Tibial artery (tissue), 4 donors: ENCODE measurements at regions not wholly inside any gene's neighbourhood (a gene's known extent, or its start where the extent isn't known, plus 50 kb on each side); places are given as distances from the start of the nearest gene placed in this dataset.
A peak's percentile ranks its signal among the peaks of the same experiment; 100 is the strongest.

ENCODE experiments used
- DNase-seq, 2 donors: peaks; one replicate each; pipeline ENCODE4 v3.0.0-alpha.2; 2019
- H3K27ac ChIP-seq, 2 donors: fragments of 200-600 bp; sonication (generic) in 1 of 2; 1 replicate in 1 of 2; 2 replicates in 1 of 2; pipeline ENCODE4 v1.5.1; 2018 to 2019; ENCODE audit warnings: mild to moderate bottlenecking in 1 of 2
- H3K27me3 ChIP-seq, 2 donors: fragments of 200-600 bp; sonication (generic) in 1 of 2; one replicate each; pipeline versions ENCODE4 v1.5.1 to v1.6.0; 2016 to 2019
- H3K36me3 ChIP-seq, 3 donors: fragments of 200-600 bp; sonication (generic) in 2 of 3; one replicate each; pipeline ENCODE4 v1.5.1; 2016 to 2019; ENCODE audit warnings: mild to moderate bottlenecking in 2 of 3
- H3K4me1 ChIP-seq, 4 donors: fragments of 200-600 bp; sonication (generic) in 2 of 4; 1 replicate in 3 of 4; 2 replicates in 1 of 4; pipeline ENCODE4 v1.5.1; 2016 to 2019
- H3K4me3 ChIP-seq, 2 donors: fragments of 200-600 bp; sonication (generic) in 1 of 2; 1 replicate in 1 of 2; 2 replicates in 1 of 2; pipeline ENCODE4 v1.5.1; 2018 to 2019; ENCODE audit warnings: mild to moderate bottlenecking in 2 of 2
- H3K9me3 ChIP-seq, 3 donors: fragments of 200-600 bp; sonication (generic) in 1 of 3; one replicate each; pipeline ENCODE4 v1.5.1; 2016 to 2019
- intact Hi-C: fragments of 100-400 bp; cut with DNase I; formaldehyde crosslinking; loops from one replicate; pipeline ENCODE4 v1.15.0; 2023; ENCODE audit warnings: low total_unique reads
- TF ChIP-seq, protein P1 (sequence below), 2 experiments: fragments of 200-600 bp in 1 of 2; fragments of 450-650 bp in 1 of 2; IDR thresholded peaks; one replicate each; pipeline ENCODE4 v1.5.1; 2017 to 2019; ENCODE audit warnings: antibody characterized with exemption in 2 of 2, mild to moderate bottlenecking in 1 of 2, moderate library complexity in 1 of 2

DNA sequence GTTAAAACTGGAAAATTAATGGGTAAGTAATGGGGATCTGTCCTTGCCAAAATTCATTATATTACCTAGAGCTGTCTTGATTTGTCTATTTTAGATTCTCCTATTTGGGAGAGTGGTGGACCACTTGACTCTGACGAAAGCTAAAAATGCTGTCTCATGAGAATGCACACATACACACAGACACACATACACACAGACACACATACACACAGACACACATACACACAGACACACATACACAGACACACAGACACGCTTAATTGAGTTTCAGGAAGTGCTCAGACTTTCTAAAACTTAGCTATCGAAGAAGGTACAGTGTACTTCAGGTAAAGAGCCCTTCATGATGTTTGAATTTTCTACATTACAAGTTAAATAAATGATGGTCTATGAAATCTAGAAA lies 279.5 kb downstream of the ANKRD50 start:
- TF ChIP-seq, protein P1, sequence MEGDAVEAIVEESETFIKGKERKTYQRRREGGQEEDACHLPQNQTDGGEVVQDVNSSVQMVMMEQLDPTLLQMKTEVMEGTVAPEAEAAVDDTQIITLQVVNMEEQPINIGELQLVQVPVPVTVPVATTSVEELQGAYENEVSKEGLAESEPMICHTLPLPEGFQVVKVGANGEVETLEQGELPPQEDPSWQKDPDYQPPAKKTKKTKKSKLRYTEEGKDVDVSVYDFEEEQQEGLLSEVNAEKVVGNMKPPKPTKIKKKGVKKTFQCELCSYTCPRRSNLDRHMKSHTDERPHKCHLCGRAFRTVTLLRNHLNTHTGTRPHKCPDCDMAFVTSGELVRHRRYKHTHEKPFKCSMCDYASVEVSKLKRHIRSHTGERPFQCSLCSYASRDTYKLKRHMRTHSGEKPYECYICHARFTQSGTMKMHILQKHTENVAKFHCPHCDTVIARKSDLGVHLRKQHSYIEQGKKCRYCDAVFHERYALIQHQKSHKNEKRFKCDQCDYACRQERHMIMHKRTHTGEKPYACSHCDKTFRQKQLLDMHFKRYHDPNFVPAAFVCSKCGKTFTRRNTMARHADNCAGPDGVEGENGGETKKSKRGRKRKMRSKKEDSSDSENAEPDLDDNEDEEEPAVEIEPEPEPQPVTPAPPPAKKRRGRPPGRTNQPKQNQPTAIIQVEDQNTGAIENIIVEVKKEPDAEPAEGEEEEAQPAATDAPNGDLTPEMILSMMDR (IDR thresholded peaks at IDR 0.05): no peak
- H3K9me3 ChIP-seq: no peaks in the 10 kb centered on the region
- H3K4me1 ChIP-seq: peaks cover 0 to 39% (median 0%) of the 10 kb centered on the region in 4 donors
- H3K36me3 ChIP-seq: no peaks in the 10 kb centered on the region
- no peak for DNase-seq
- intact Hi-C loops: no loop called here
- H3K4me3 ChIP-seq: no peak overlapping the region
- peak overlapping the region; percentile 68 to 70 for H3K27ac ChIP-seq
- H3K27me3 ChIP-seq: no peaks in the 10 kb centered on the region

- peak overlapping the region; percentile 28 to 37 for H3K4me3 ChIP-seq
- intact Hi-C loops: no loop called here
- H3K27me3 ChIP-seq: no peaks in the 10 kb centered on the region
- H3K36me3 ChIP-seq: no peaks in the 10 kb centered on the region
- H3K9me3 ChIP-seq: no peaks in the 10 kb centered on the region
- peaks cover 0 to 43% (median 0%) of the 10 kb centered on the region in 4 donors for H3K4me1 ChIP-seq
- peak overlapping the region; percentile 68 to 70 for H3K27ac ChIP-seq
- TF ChIP-seq, protein P1 (IDR thresholded peaks at IDR 0.05): no peak
- DNase-seq: peak in 1 of 2 donors; percentile 64
These were observed 279.0 kb downstream of the ANKRD50 start for GRCh38 chr4:124433500-124433899.

- peak overlapping the region; percentile 68 to 70 for H3K27ac ChIP-seq
- DNase-seq: no peak
- no peaks in the 10 kb centered on the region for H3K9me3 ChIP-seq
- H3K27me3 ChIP-seq: no peaks in the 10 kb centered on the region
- H3K4me3 ChIP-seq: no peak overlapping the region
- intact Hi-C loops: no loop called here
- TF ChIP-seq, protein P1 (IDR thresholded peaks at IDR 0.05): no peak
- no peaks in the 10 kb centered on the region for H3K36me3 ChIP-seq
- H3K4me1 ChIP-seq: peaks cover 0 to 35% (median 0%) of the 10 kb centered on the region in 4 donors
These were observed 277.1 kb downstream of the ANKRD50 start for GRCh38 chr4:124435274-124435950.

DNA sequence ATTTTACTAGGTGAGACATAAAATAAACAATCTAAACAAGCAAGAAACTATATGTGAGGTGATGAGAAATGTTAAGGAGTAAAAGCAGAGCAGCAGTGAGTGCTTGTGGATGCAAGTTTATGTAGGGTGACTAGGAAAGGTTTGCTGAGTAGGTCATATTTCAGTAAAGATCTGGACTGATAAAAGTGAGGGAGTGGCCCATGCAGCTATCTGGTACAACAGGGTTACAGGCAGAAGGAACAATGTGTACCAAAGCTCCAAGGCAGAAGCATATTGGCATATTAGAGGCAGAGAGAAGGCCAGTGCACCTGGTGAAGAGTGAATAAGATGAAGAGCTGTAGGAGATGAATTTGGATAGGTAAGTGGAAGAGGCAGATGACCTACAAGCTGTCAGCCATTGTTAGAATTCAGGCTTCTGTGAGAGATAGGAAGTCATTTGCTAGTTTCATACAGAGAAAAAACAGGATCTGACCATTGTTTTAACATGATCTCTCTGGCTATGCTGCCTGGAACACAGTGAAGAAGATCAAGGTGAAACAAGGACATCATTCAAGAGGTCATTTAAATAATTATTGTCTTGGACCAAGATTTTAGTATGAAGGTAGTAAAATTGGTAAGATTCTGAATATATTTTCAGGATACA lies 274.6 kb downstream of the ANKRD50 start:
- Histone ChIP-seq H3K27me3 (no peaks in the 10 kb centered on the region), H3K9me3 (no peaks in the 10 kb centered on the region), H3K27ac (peak overlapping the region in 1 of 2 donors; percentile 15), H3K4me1 (peaks cover 0 to 18% (median 0%) of the 10 kb centered on the region in 4 donors), H3K36me3 (no peaks in the 10 kb centered on the region), H3K4me3 (no peak overlapping the region)
- TF ChIP-seq, protein P1 (IDR thresholded peaks at IDR 0.05): no peak
- no peak for DNase-seq
- intact Hi-C loops: no loop called here

DNA sequence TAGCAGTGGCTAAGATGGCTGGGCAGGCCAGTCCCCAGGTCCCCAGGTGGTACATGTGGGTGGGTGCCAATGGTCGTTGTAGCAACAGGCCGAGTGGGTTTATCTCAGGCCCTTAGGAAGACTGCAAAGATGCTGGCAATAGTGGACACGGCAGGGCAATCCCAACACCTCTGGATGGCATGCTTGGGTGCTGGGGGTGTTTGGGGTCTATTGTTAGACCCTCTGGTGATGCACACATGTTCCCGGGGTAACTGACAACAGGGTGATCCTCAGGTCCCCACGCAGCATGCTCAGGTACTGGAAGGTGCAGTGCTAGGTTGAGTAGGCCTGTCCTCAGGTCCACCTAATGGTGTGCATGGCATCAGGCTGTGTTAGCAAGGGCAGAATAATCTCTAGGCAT lies 267.5 kb downstream of the ANKRD50 start:
- TF ChIP-seq, protein P1 (IDR thresholded peaks at IDR 0.05): no peak
- no peaks in the 10 kb centered on the region for H3K4me1 ChIP-seq
- intact Hi-C loops: no loop called here
- no peak overlapping the region for H3K4me3 ChIP-seq
- peaks cover 0 to 14% (median 3%) of the 10 kb centered on the region in 3 donors for H3K9me3 ChIP-seq
- no peaks in the 10 kb centered on the region for H3K36me3 ChIP-seq
- no peak for DNase-seq
- H3K27me3 ChIP-seq: no peaks in the 10 kb centered on the region
- H3K27ac ChIP-seq: no peak overlapping the region
